ENCODE measurements at regions not wholly inside any gene's neighbourhood (a gene's known extent, or its start where the extent isn't known, plus 50 kb on each side); places are given as distances from the start of the nearest gene placed in this dataset.

DNA sequence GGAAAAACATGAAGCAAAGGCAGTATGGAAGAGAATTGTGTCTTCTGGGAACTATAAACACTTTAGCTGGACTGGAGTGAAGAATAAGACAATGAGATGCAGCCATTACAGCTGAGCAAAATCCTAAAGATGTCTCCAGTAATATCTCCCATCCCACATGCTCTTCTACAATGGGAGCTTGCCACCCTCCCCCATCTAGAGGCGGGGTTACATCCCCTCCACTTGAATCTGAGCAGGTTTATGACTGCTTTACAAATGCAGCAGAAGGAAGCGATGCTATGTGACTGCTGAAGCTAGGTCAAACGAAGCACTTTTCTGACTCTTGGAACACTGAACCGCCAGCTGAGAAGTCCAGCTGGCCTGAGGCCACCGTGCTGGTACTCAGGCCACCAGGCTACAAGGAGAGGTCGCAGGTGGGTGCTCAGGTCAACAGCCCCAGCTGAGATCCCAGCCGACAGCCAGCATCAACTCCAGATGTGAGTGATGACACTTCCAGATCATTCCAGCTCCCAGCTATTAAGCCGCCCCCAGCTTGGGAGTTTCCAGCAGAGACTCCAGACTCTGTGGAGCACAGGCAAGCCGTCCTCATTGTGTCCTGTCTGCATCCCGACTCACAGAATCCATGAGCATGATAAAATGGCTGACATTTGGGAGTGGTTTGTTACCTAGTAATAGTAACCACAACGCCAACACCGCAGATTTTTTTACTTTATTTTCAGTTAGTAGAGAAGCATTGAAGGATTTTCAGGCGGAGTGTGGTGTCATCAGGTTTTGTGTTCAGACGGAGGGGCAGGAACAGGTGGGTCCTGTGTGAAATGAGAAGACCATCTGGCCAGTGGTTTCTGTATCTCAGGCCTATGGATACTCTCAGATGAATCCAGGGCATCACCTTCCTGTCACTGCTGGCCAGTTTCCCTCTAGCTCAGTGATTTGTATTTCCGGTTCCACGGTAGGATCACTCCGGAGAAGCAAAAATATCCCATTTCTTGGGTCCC is 89.3 kb downstream of the NPY start:
- DNase-seq (ENCODE audit: low read depth) = no peak
- H3K4me3 ChIP-seq (ENCODE audit: low read depth, low read length) = no peak overlapping the region
- TF ChIP-seq, protein P1, sequence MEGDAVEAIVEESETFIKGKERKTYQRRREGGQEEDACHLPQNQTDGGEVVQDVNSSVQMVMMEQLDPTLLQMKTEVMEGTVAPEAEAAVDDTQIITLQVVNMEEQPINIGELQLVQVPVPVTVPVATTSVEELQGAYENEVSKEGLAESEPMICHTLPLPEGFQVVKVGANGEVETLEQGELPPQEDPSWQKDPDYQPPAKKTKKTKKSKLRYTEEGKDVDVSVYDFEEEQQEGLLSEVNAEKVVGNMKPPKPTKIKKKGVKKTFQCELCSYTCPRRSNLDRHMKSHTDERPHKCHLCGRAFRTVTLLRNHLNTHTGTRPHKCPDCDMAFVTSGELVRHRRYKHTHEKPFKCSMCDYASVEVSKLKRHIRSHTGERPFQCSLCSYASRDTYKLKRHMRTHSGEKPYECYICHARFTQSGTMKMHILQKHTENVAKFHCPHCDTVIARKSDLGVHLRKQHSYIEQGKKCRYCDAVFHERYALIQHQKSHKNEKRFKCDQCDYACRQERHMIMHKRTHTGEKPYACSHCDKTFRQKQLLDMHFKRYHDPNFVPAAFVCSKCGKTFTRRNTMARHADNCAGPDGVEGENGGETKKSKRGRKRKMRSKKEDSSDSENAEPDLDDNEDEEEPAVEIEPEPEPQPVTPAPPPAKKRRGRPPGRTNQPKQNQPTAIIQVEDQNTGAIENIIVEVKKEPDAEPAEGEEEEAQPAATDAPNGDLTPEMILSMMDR (conservative IDR thresholded peaks at IDR 0.05; ENCODE audit: low read depth, low read length) = no peak

- peak; percentile 76 for DNase-seq (ENCODE audit: low read depth)
- no peak overlapping the region for H3K4me3 ChIP-seq (ENCODE audit: low read depth, low read length)
- TF ChIP-seq, protein P1 (conservative IDR thresholded peaks at IDR 0.05; ENCODE audit: low read depth, low read length) = no peak
These were observed 95.1 kb downstream of the NPY start for GRCh38 chr7:24378871-24379616.

- TF ChIP-seq, protein P1 (conservative IDR thresholded peaks at IDR 0.05; ENCODE audit: low read depth, low read length) = peak; percentile 60
- DNase-seq (ENCODE audit: low read depth) = no peak
- H3K4me3 ChIP-seq (ENCODE audit: low read depth, low read length) = no peak overlapping the region
These were observed 98.0 kb downstream of the NPY start for GRCh38 chr7:24381894-24382505.

DNA sequence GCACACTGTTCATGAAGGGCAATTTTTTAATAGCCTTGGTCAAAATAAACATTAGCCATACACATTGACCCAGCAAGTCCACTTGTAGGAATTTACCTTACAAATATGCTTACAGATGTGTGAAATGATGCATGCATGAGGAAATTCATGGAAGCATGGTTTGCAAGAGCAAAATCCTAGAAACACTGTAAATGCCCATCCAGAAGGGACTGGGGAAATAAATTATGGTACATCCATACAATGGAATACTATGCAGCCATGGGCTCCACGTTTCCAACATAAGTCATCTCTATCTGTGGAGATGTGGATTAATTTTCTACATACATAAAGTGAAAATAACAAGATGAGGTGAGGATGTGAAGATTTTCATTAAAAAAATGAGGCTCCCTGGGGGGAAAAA is 99.1 kb downstream of the NPY start:
- TF ChIP-seq, protein P1 (conservative IDR thresholded peaks at IDR 0.05; ENCODE audit: low read depth, low read length) = no peak
- DNase-seq (ENCODE audit: low read depth) = no peak
- H3K4me3 ChIP-seq (ENCODE audit: low read depth, low read length) = no peak overlapping the region

GRCh38 chr7:24384362-24385030 is 100.5 kb downstream of the NPY start:
- no peak overlapping the region for H3K4me3 ChIP-seq (ENCODE audit: low read depth, low read length)
- DNase-seq (ENCODE audit: low read depth) = no peak
- TF ChIP-seq, protein P1 (conservative IDR thresholded peaks at IDR 0.05; ENCODE audit: low read depth, low read length) = no peak

GRCh38 chr7:24388212-24388611 is 104.2 kb downstream of the NPY start:
- DNase-seq (ENCODE audit: low read depth) = no peak
- TF ChIP-seq, protein P1 (conservative IDR thresholded peaks at IDR 0.05; ENCODE audit: low read depth, low read length) = no peak

More at GRCh38 chr7:24388212-24388611, 104.2 kb downstream of the NPY start:
- H3K4me3 ChIP-seq (ENCODE audit: low read depth, low read length) = no peak overlapping the region
